Pancreas (tissue), 10 donors: ENCODE measurements at regions not wholly inside any gene's neighbourhood (a gene's known extent, or its start where the extent isn't known, plus 50 kb on each side); places are given as distances from the start of the nearest gene placed in this dataset.

Source experiments
- ATAC-seq, 4 donors: fragments of 200-7000 bp; cut with Tn5 transposase; one replicate each; pipeline versions ENCODE4 v1.8.0 to v1.9.1; 2020; ENCODE audit warnings: mild to moderate bottlenecking in 4 of 4, moderate library complexity in 4 of 4
- DNase-seq, 6 donors: peaks; one replicate each; pipeline ENCODE4 v3.0.0-alpha.2; 2020
- FAIRE-seq: peaks from 2 replicates; lab custom pipeline; 2012; peaks lifted over from hg19 to GRCh38; lab: Jason Lieb, UNC
- H3K27ac ChIP-seq, 4 donors: fragments of 200-600 bp; sonication (generic); 1 replicate in 3 of 4; 2 replicates in 1 of 4; pipeline versions ENCODE4 v1.5.0 to v1.8.0; 2020
- H3K27me3 ChIP-seq, 4 donors: fragments of 200-600 bp; one replicate each; pipeline ENCODE4 v1.8.0; 2021
- H3K36me3 ChIP-seq, 3 donors: fragments of 200-600 bp; sonication (generic) in 1 of 3; one replicate each; pipeline versions ENCODE4 v1.5.0 to v1.8.0; 2020 to 2021
- H3K4me1 ChIP-seq, 3 donors: fragments of 200-600 bp; one replicate each; pipeline ENCODE4 v1.8.0; 2021
- H3K4me3 ChIP-seq, 4 donors: fragments of 200-600 bp; sonication (generic) in 2 of 4; one replicate each; pipeline versions ENCODE4 v1.5.0 to v1.8.0; 2020 to 2021
- H3K9me3 ChIP-seq, 4 donors: fragments of 200-600 bp; one replicate each; pipeline ENCODE4 v1.8.0; 2021
- WGBS, 2 donors: extraction: QIAGEN DNeasy Blood & Tissue Kit; methylation state at CpG; one replicate each; pipeline ENCODE4 v1.1.7; 2013; 5-methylcytosine and 5-hydroxymethylcytosine counted together
- intact Hi-C, 3 donors: fragments of 100-400 bp; cut with DNase I; formaldehyde crosslinking; loops; one replicate each; pipeline versions ENCODE4 v1.11.1 to v1.14.2; 2022
- TF ChIP-seq, protein P1 (sequence below), 4 donors: fragments of 200-600 bp; sonication (generic) in 3 of 4; IDR thresholded peaks; one replicate each; pipeline versions ENCODE4 v1.5.0 to v1.8.0; 2021; ENCODE audit warnings: antibody characterized with exemption in 4 of 4
- donor health status: healthy with polysubstance abuse.
- donor health status: DM: no; HTN: no; CAD: no; lungs with moderate emphysema.
- donor health status: DM: no; HTN: no; CAD: no.
- donor health status: control.
- donor health status: control.
- donor health status: Bipolar disorder and iron deficiency.
- donor health status: DM: yes; HTN: yes; CAD: no.
- donor health status: DM: no; HTN: no; CAD: no.
- donor health status: DM: no; HTN: no; CAD: no.
- donor health status: DM: yes; HTN: yes; CAD: no.

DNA sequence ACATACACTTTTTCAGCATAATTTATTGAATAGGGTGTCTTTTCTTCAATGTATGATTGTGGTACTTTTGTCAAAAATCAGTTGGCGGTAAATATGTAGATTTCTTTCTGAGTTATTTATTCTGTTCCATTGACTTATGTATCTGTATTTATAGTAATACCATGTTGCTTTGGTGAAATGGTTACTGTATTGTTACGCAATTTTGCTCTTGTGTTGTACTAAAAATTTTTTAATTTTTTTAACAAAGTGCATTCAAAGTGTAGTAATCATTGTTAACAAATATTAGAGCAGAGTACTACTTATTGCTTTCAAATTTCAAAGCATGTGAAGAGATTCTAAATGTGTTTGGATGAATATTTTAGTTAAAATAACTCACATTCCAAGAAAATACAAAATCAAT, 915.4 kb downstream of the PCDH19 start:
- Histone ChIP-seq H3K9me3 (no peaks in the 10 kb centered on the region), H3K27me3 (no peaks in the 10 kb centered on the region), H3K36me3 (no peaks in the 10 kb centered on the region), H3K4me3 (no peak overlapping the region), H3K4me1 (no peaks in the 10 kb centered on the region), H3K27ac (no peak overlapping the region)
- 76 to 80% methylated on average over 2 of the region's 2 CpGs for WGBS, 2 donors
- TF ChIP-seq, protein P1, sequence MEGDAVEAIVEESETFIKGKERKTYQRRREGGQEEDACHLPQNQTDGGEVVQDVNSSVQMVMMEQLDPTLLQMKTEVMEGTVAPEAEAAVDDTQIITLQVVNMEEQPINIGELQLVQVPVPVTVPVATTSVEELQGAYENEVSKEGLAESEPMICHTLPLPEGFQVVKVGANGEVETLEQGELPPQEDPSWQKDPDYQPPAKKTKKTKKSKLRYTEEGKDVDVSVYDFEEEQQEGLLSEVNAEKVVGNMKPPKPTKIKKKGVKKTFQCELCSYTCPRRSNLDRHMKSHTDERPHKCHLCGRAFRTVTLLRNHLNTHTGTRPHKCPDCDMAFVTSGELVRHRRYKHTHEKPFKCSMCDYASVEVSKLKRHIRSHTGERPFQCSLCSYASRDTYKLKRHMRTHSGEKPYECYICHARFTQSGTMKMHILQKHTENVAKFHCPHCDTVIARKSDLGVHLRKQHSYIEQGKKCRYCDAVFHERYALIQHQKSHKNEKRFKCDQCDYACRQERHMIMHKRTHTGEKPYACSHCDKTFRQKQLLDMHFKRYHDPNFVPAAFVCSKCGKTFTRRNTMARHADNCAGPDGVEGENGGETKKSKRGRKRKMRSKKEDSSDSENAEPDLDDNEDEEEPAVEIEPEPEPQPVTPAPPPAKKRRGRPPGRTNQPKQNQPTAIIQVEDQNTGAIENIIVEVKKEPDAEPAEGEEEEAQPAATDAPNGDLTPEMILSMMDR (IDR thresholded peaks at IDR 0.05), result no peak
- ATAC-seq, result no peak
- FAIRE-seq, result no peak
- intact Hi-C loops, result no loop called here
- no peak for DNase-seq

GRCh38 chrX:99480728-99481127, 929.3 kb downstream of the PCDH19 start:
- no peak for ATAC-seq
- DNase-seq, result no peak
- FAIRE-seq, result no peak
- Histone ChIP-seq H3K36me3 (no peaks in the 10 kb centered on the region), H3K27ac (no peak overlapping the region), H3K4me3 (no peak overlapping the region), H3K4me1 (no peaks in the 10 kb centered on the region), H3K27me3 (peaks cover 0 to 10% (median 3%) of the 10 kb centered on the region in 4 donors), H3K9me3 (no peaks in the 10 kb centered on the region)
- intact Hi-C loops, result no loop called here
- TF ChIP-seq, protein P1 (IDR thresholded peaks at IDR 0.05), result no peak
- 30 to 42% methylated on average over 1 of the region's 1 CpG for WGBS, 2 donors

DNA sequence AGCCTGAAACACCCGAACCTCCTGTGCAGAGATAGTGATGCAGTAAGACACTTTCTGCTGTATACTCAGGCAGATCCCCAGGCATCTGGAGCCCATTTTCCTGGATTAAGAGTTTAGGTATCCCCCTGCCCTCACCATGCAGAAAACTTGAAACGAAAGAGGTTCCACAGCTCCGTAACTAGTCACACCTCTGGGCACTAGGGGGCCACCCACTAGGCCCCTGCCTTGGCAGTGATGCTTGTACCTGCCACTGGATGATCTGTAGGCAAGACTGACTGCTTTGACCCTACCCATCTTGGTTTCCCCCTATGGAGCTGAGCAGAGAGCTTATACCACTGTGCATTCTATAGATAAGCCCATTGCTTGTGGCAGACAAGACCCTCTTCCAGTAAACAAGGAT, 940.6 kb downstream of the PCDH19 start:
- Histone ChIP-seq H3K27me3 (peaks cover 0 to 8% (median 0%) of the 10 kb centered on the region in 4 donors), H3K36me3 (no peaks in the 10 kb centered on the region), H3K4me3 (no peak overlapping the region), H3K9me3 (no peaks in the 10 kb centered on the region), H3K4me1 (no peaks in the 10 kb centered on the region), H3K27ac (no peak overlapping the region)
- ATAC-seq, result no peak
- TF ChIP-seq, protein P1 (IDR thresholded peaks at IDR 0.05), result no peak
- no peak for FAIRE-seq
- intact Hi-C loops, result no loop called here
- WGBS, 2 donors, result 55 to 65% methylated on average over 3 of the region's 3 CpGs
- DNase-seq, result peak in 1 of 6 donors; percentile 5

- Histone ChIP-seq H3K27ac (no peak overlapping the region), H3K27me3 (peaks cover 0 to 8% (median 0%) of the 10 kb centered on the region in 4 donors), H3K9me3 (no peaks in the 10 kb centered on the region), H3K4me3 (no peak overlapping the region), H3K36me3 (no peaks in the 10 kb centered on the region), H3K4me1 (no peaks in the 10 kb centered on the region)
- no peak for FAIRE-seq
- peak in 2 of 6 donors; percentile 13 to 33 for DNase-seq
- WGBS, 2 donors, result 35 to 52% methylated on average over 5 of the region's 5 CpGs
- TF ChIP-seq, protein P1 (IDR thresholded peaks at IDR 0.05), result no peak
- ATAC-seq, result no peak
- intact Hi-C loops, result no loop called here
Observed at GRCh38 chrX:99468993-99469392, 941.1 kb downstream of the PCDH19 start.

DNA sequence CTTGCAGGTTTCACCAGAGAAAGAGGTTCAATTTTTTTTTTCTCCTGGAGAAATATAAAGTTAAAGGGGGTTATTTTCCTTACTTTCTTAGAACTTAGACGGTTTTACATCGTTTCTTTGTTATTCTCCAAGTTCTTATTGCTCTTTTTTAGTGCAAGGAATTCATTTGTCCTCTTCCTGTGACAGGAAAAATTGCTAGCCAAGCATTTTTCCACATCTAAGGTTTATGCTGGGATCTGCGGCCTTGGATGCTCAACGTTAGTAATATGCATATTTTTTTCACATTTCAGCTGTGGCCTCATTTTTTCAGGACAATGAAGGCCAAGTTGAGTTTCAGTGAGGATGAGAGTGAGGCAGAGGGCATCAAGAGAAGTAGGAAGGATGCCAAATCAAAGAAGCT, 948.9 kb downstream of the PCDH19 start:
- H3K9me3 ChIP-seq, result no peaks in the 10 kb centered on the region
- TF ChIP-seq, protein P1 (IDR thresholded peaks at IDR 0.05), result no peak
- FAIRE-seq (no peak), DNase-seq (no peak), ATAC-seq (no peak)
- intact Hi-C loops, result no loop called here
- H3K27me3 ChIP-seq, result peaks cover 0 to 8% (median 0%) of the 10 kb centered on the region in 4 donors
- 27 to 30% methylated on average over 4 of the region's 4 CpGs for WGBS, 2 donors
- no peak overlapping the region for H3K4me3 ChIP-seq
- no peaks in the 10 kb centered on the region for H3K4me1 ChIP-seq
- H3K36me3 ChIP-seq, result no peaks in the 10 kb centered on the region
- no peak overlapping the region for H3K27ac ChIP-seq
